H9 (cell line): ENCODE measurements at regions not wholly inside any gene's neighbourhood (a gene's known extent, or its start where the extent isn't known, plus 50 kb on each side); places are given as distances from the start of the nearest gene placed in this dataset.

ENCODE experiments used
- DNase-seq: peaks from one replicate; pipeline ENCODE4 v3.0.0-alpha.2; 2017
- H2AFZ ChIP-seq: one replicate; pipeline ENCODE4 v1.6.1; 2013; ENCODE audit warnings: mild to moderate bottlenecking, low read length, control low read depth, moderate library complexity
- H2AK5ac ChIP-seq: 2 replicates; pipeline ENCODE4 v1.6.1; 2013; ENCODE audit warnings: low read length, control low read depth, mixed read lengths; ENCODE audit not compliant: insufficient read length
- H2BK120ac ChIP-seq: one replicate; pipeline ENCODE4 v1.6.1; 2013; ENCODE audit warnings: low read depth, mild to moderate bottlenecking, low read length, control low read depth, inconsistent platforms; ENCODE audit not compliant: poor library complexity, severe bottlenecking
- H2BK12ac ChIP-seq: 2 replicates; pipeline ENCODE4 v1.6.1; 2013; ENCODE audit warnings: low read length, control low read depth, mixed read lengths, low read depth; ENCODE audit not compliant: insufficient read length
- H2BK15ac ChIP-seq: 2 replicates; pipeline ENCODE4 v1.6.1; 2013; ENCODE audit warnings: low read depth, low read length, control low read depth
- H2BK20ac ChIP-seq: one replicate; pipeline ENCODE4 v1.6.1; 2013; ENCODE audit warnings: low read depth, mild to moderate bottlenecking, low read length, control low read depth, inconsistent platforms; ENCODE audit not compliant: poor library complexity, severe bottlenecking
- H2BK5ac ChIP-seq: 2 replicates; pipeline ENCODE4 v1.6.1; 2013; ENCODE audit warnings: low read length, control low read depth, mixed read lengths; ENCODE audit not compliant: insufficient read length
- H3K14ac ChIP-seq: 2 replicates; pipeline ENCODE4 v1.6.1; 2013; ENCODE audit warnings: low read length, control low read depth; ENCODE audit not compliant: insufficient read depth
- H3K18ac ChIP-seq: 2 replicates; pipeline ENCODE4 v1.6.1; 2013; ENCODE audit warnings: low read depth, mild to moderate bottlenecking, mixed read lengths, low read length, control low read depth; ENCODE audit not compliant: insufficient read length
- H3K23ac ChIP-seq: 2 replicates; pipeline ENCODE4 v1.6.1; 2013; ENCODE audit warnings: low read length, control low read depth, mixed read lengths, low read depth; ENCODE audit not compliant: insufficient read length
- H3K23me2 ChIP-seq: 2 replicates; pipeline ENCODE4 v1.6.1; 2013; ENCODE audit warnings: low read depth, mild to moderate bottlenecking, mixed read lengths, low read length, control low read depth; ENCODE audit not compliant: insufficient read length, poor library complexity, severe bottlenecking
- H3K27ac ChIP-seq: 2 replicates; pipeline ENCODE4 v1.5.1; 2013; ENCODE audit warnings: low read length, control low read depth, mixed read lengths, low read depth; ENCODE audit not compliant: insufficient read length
- H3K27me3 ChIP-seq: 2 replicates; pipeline ENCODE4 v1.6.1; 2013; ENCODE audit warnings: low read length, control low read depth, inconsistent platforms; ENCODE audit not compliant: insufficient read depth
- H3K4ac ChIP-seq: 2 replicates; pipeline ENCODE4 v1.6.1; 2013; ENCODE audit warnings: low read depth, mild to moderate bottlenecking, control low read depth, inconsistent platforms, low read length, moderate library complexity
- H3K4me1 ChIP-seq: 2 replicates; pipeline ENCODE4 v1.6.1; 2013; ENCODE audit warnings: low read length, control low read depth, inconsistent platforms; ENCODE audit not compliant: insufficient read depth
- H3K4me2 ChIP-seq: 2 replicates; pipeline ENCODE4 v1.6.1; 2013; ENCODE audit warnings: low read length, control low read depth, mixed read lengths; ENCODE audit not compliant: insufficient read length, insufficient read depth
- H3K56ac ChIP-seq: 2 replicates; pipeline ENCODE4 v1.6.1; 2013; ENCODE audit warnings: low read depth, mild to moderate bottlenecking, mixed read lengths, low read length, control low read depth; ENCODE audit not compliant: insufficient read length
- H3K79me1 ChIP-seq: 2 replicates; pipeline ENCODE4 v1.6.1; 2013; ENCODE audit warnings: low read depth, mild to moderate bottlenecking, moderate library complexity, low read length, control low read depth, inconsistent platforms; ENCODE audit not compliant: insufficient read depth, poor library complexity, severe bottlenecking
- H3K79me2 ChIP-seq: 2 replicates; pipeline ENCODE4 v1.6.1; 2013; ENCODE audit warnings: low read length, control low read depth, inconsistent platforms; ENCODE audit not compliant: insufficient read depth
- H3K9ac ChIP-seq: 2 replicates; pipeline ENCODE4 v1.6.1; 2013; ENCODE audit warnings: low read length, control low read depth, mixed read lengths; ENCODE audit not compliant: insufficient read length; ENCODE audit errors: extremely low read depth
- H3K9me3 ChIP-seq: one replicate; pipeline ENCODE4 v1.6.1; 2013; ENCODE audit warnings: low read depth, low read length, inconsistent platforms; ENCODE audit not compliant: control insufficient read depth
- H3T11ph ChIP-seq: one replicate; pipeline ENCODE4 v1.6.1; 2013; ENCODE audit warnings: mild to moderate bottlenecking, low read length, control low read depth, inconsistent platforms
- H4K20me1 ChIP-seq: one replicate; pipeline ENCODE4 v1.6.1; 2013; ENCODE audit not compliant: control insufficient read depth, insufficient read length, insufficient read depth
- H4K5ac ChIP-seq: 2 replicates; pipeline ENCODE4 v1.6.1; 2013; ENCODE audit warnings: low read depth, mild to moderate bottlenecking, mixed read lengths, low read length, control low read depth; ENCODE audit not compliant: insufficient read length
- H4K8ac ChIP-seq: replicated peaks from 2 replicates; pipeline ENCODE4 v1.6.1; 2013; ENCODE audit warnings: low read length, control low read depth, mixed read lengths, low read depth; ENCODE audit not compliant: insufficient read length
- H4K91ac ChIP-seq: 2 replicates; pipeline ENCODE4 v1.6.1; 2013; ENCODE audit warnings: low read depth, mild to moderate bottlenecking, moderate library complexity, mixed read lengths, low read length, control low read depth; ENCODE audit not compliant: insufficient read length
- H3K27ac Mint-ChIP-seq, 3 experiments: 2 replicates in 2 of 3; 3 replicates in 1 of 3; pipeline ENCODE4 v1.8.0; 2020 to 2021; ENCODE audit warnings: mixed read lengths in 3 of 3, mild to moderate bottlenecking in 1 of 3, moderate library complexity in 1 of 3
- H3K27me3 Mint-ChIP-seq: 2 replicates; pipeline ENCODE4 v1.8.0; 2021; ENCODE audit warnings: low read depth, mild to moderate bottlenecking, moderate library complexity, mixed read lengths
- H3K36me3 Mint-ChIP-seq, 3 experiments: 2 replicates in 2 of 3; 3 replicates in 1 of 3; pipeline ENCODE4 v1.8.0; 2020 to 2021; ENCODE audit warnings: low read depth in 3 of 3, mixed read lengths in 3 of 3; ENCODE audit not compliant: insufficient read depth in 1 of 3
- H3K4me1 Mint-ChIP-seq, 2 experiments: 2 replicates each; pipeline ENCODE4 v1.8.0; 2020; ENCODE audit warnings: mixed read lengths in 2 of 2
- H3K4me3 Mint-ChIP-seq, 2 experiments: 2 replicates in 1 of 2; 3 replicates in 1 of 2; pipeline ENCODE4 v1.8.0; 2020 to 2021; ENCODE audit warnings: mild to moderate bottlenecking in 2 of 2, mixed read lengths in 2 of 2, moderate library complexity in 1 of 2
- H3K9me3 Mint-ChIP-seq, 2 experiments: 2 replicates in 1 of 2; 3 replicates in 1 of 2; pipeline ENCODE4 v1.8.0; 2020; ENCODE audit warnings: mild to moderate bottlenecking in 2 of 2, mixed read lengths in 2 of 2, moderate library complexity in 1 of 2
- CTCF ChIP-seq: fragments of 200-600 bp; sonication (generic); conservative IDR thresholded peaks from 3 replicates; pipeline ENCODE4 v1.8.0; 2021; ENCODE audit warnings: antibody characterized with exemption, mild to moderate bottlenecking
- WGBS: extraction: QIAGEN DNeasy Blood & Tissue Kit; methylation state at CpG from one replicate; pipeline ENCODE4 v1.1.7; 2013; ENCODE audit warnings: missing lambda C conversion rate, low lambda C conversion rate, mixed read lengths; ENCODE audit not compliant: insufficient read length; ENCODE audit errors: extremely low coverage; 5-methylcytosine and 5-hydroxymethylcytosine counted together

GRCh38 chr5:38168029-38168428, 90.3 kb upstream of the EGFLAM start:
- Mint-ChIP-seq H3K9me3 (peaks cover 0 to 3% of the 10 kb centered on the region in 2 experiments; a peak in 1 of 5 replicates), H3K27ac (no peak overlapping the region), H3K27me3 (peaks cover 39% of the 10 kb centered on the region), H3K4me3 (no peak overlapping the region), H3K36me3 (no peaks in the 10 kb centered on the region), H3K4me1 (peaks cover 20 to 22% of the 10 kb centered on the region in 2 experiments)
- no peak overlapping the region for H3K18ac ChIP-seq
- no peak overlapping the region for H3K9ac ChIP-seq
- H3K27me3 ChIP-seq, result no peaks in the 10 kb centered on the region; the same call in 1 of the 2 replicates
- no peaks in the 10 kb centered on the region for H3K79me1 ChIP-seq
- H4K20me1 ChIP-seq, result no peaks in the 10 kb centered on the region
- H4K5ac ChIP-seq, result no peak overlapping the region
- WGBS, result no CpG with 5 or more reads among the region's 2 CpGs
- H3K4me1 ChIP-seq, result peaks cover 7% of the 10 kb centered on the region; the same call in 1 of the 2 replicates
- H3K9me3 ChIP-seq, result no peaks in the 10 kb centered on the region
- no peak overlapping the region for H2BK12ac ChIP-seq
- H3K23me2 ChIP-seq, result no peaks in the 10 kb centered on the region
- H2BK20ac ChIP-seq, result no peak overlapping the region
- H3K23ac ChIP-seq, result no peak overlapping the region
- H3K79me2 ChIP-seq, result no peaks in the 10 kb centered on the region
- H3K4me2 ChIP-seq, result peak overlapping the region; percentile 33
- no peak for DNase-seq
- H2AK5ac ChIP-seq, result no peak overlapping the region
- no peak overlapping the region for H3T11ph ChIP-seq
- no peak overlapping the region for H2BK5ac ChIP-seq
- H4K91ac ChIP-seq, result no peak overlapping the region
- H2BK15ac ChIP-seq, result no peak overlapping the region
- H2AFZ ChIP-seq, result no peak overlapping the region
- H3K27ac ChIP-seq, result no peak overlapping the region
- H3K4ac ChIP-seq, result no peak overlapping the region
- no peak overlapping the region for H2BK120ac ChIP-seq
- H3K14ac ChIP-seq, result no peak overlapping the region
- H4K8ac ChIP-seq, result no peak overlapping the region
- H3K56ac ChIP-seq, result no peak overlapping the region
- TF ChIP-seq CTCF, result no peak
